Thyroid gland (tissue), 4 donors: ENCODE measurements at regions not wholly inside any gene's neighbourhood (a gene's known extent, or its start where the extent isn't known, plus 50 kb on each side); places are given as distances from the start of the nearest gene placed in this dataset.

Experiments used
- DNase-seq, 2 donors: peaks; one replicate each; pipeline ENCODE4 v3.0.0-alpha.2; 2019
- H3K27ac ChIP-seq, 3 donors: fragments of 200-600 bp; sonication (generic); 1 replicate in 2 of 3; 2 replicates in 1 of 3; pipeline ENCODE4 v1.5.1; 2016 to 2019; ENCODE audit warnings: mild to moderate bottlenecking in 1 of 3, moderate library complexity in 1 of 3
- H3K27me3 ChIP-seq: fragments of 200-600 bp; sonication (generic); one replicate; pipeline ENCODE4 v1.5.1; 2019
- H3K36me3 ChIP-seq, 2 donors: fragments of 200-600 bp; sonication (generic); one replicate each; pipeline ENCODE4 v1.5.1; 2016 to 2019
- H3K4me1 ChIP-seq, 2 donors: fragments of 200-600 bp; sonication (generic); one replicate each; pipeline ENCODE4 v1.5.1; 2017 to 2019
- H3K4me3 ChIP-seq, 3 donors: fragments of 200-600 bp; sonication (generic); replicated peaks in 1 of 3; 1 replicate in 2 of 3; 2 replicates in 1 of 3; pipeline ENCODE4 v1.5.1; 2016; ENCODE audit warnings: mild to moderate bottlenecking in 1 of 3
- H3K9me3 ChIP-seq: fragments of 200-600 bp; sonication (generic); one replicate; pipeline ENCODE4 v1.5.1; 2017
- CTCF ChIP-seq, 6 experiments: fragments of 200-600 bp in 3 of 6; fragments of 450-650 bp in 3 of 6; sonication (generic) in 3 of 6; IDR thresholded peaks; one replicate each; pipeline ENCODE4 v1.5.1; 2016 to 2019; ENCODE audit warnings: antibody characterized with exemption in 6 of 6, mild to moderate bottlenecking in 2 of 6, inconsistent platforms in 1 of 6, moderate library complexity in 1 of 6
- POLR2A ChIP-seq, 2 donors: fragments of 450-650 bp; IDR thresholded peaks; one replicate each; pipeline ENCODE4 v1.6.1; 2017; ENCODE audit warnings: antibody characterized with exemption in 2 of 2, mild to moderate bottlenecking in 2 of 2, moderate library complexity in 1 of 2
- WGBS, 2 donors: methylation state at CpG; one replicate each; pipeline ENCODE4 v1.1.5; 2017; 5-methylcytosine and 5-hydroxymethylcytosine counted together
- intact Hi-C: fragments of 100-400 bp; cut with DNase I; formaldehyde crosslinking; loops from one replicate; pipeline ENCODE4 v1.15.1; 2023

DNA sequence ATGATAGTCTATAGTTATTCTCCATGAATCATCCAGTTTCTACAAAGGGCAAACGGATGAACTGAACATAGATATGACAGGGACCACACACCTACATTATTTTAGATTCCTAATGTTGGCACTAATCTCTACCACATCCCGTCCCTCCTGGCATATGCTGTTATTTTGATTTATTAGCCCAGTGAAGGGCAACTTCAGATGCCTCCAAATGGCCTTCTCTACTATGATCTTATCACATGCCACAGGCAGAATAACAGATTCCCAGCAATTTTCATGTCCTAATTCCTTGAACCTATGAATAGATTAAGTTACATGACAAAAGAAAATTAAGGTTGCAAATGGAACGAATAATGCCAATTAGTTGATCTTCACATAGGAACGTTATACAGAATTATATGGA is 474.7 kb downstream of the ANKRD7 start:
- no peaks in the 10 kb centered on the region for H3K9me3 ChIP-seq
- no peaks in the 10 kb centered on the region for H3K27me3 ChIP-seq
- H3K4me3 ChIP-seq = no peak overlapping the region
- no peak for DNase-seq
- intact Hi-C loops = no loop called here
- no peak overlapping the region for H3K27ac ChIP-seq
- H3K36me3 ChIP-seq = no peaks in the 10 kb centered on the region
- no peaks in the 10 kb centered on the region for H3K4me1 ChIP-seq
- 78 to 81% methylated on average over 4 of the region's 4 CpGs for WGBS, 2 donors
- TF ChIP-seq CTCF (IDR thresholded peaks at IDR 0.05) (no peak), POLR2A (IDR thresholded peaks at IDR 0.05) (no peak)

GRCh38 chr7:118708741-118709140 is 484.2 kb downstream of the ANKRD7 start:
- H3K36me3 ChIP-seq = no peaks in the 10 kb centered on the region
- H3K4me3 ChIP-seq = no peak overlapping the region
- no peaks in the 10 kb centered on the region for H3K9me3 ChIP-seq
- TF ChIP-seq CTCF (IDR thresholded peaks at IDR 0.05) (no peak), POLR2A (IDR thresholded peaks at IDR 0.05) (no peak)
- 36 to 40% methylated on average over 1 of the region's 1 CpG for WGBS, 2 donors
- intact Hi-C loops = no loop called here
- H3K4me1 ChIP-seq = no peaks in the 10 kb centered on the region
- H3K27me3 ChIP-seq = no peaks in the 10 kb centered on the region
- no peak overlapping the region for H3K27ac ChIP-seq
- no peak for DNase-seq

DNA sequence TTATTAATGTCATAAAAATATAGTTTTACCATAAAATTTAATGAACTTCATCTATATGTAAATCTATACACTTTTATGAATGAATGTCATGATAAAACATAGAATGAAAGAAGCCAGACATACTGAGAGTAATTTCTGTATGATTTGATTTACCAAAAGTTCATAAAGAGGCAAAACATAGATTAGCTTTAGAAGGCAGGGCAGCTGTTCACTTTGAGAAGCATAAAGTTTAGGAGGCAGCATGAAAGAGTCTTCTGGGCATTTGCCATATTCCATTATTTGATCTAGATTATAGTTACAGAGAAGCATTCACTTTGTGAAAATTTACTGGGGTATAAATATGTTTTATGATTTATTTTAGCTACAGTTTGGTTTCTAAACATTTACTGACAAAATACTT is 487.2 kb downstream of the ANKRD7 start:
- H3K36me3 ChIP-seq = no peaks in the 10 kb centered on the region
- no peak for DNase-seq
- H3K9me3 ChIP-seq = no peaks in the 10 kb centered on the region
- intact Hi-C loops = no loop called here
- no peak overlapping the region for H3K4me3 ChIP-seq
- H3K27me3 ChIP-seq = no peaks in the 10 kb centered on the region
- H3K4me1 ChIP-seq = no peaks in the 10 kb centered on the region
- TF ChIP-seq CTCF (IDR thresholded peaks at IDR 0.05) (no peak), POLR2A (IDR thresholded peaks at IDR 0.05) (no peak)
- H3K27ac ChIP-seq = no peak overlapping the region

DNA sequence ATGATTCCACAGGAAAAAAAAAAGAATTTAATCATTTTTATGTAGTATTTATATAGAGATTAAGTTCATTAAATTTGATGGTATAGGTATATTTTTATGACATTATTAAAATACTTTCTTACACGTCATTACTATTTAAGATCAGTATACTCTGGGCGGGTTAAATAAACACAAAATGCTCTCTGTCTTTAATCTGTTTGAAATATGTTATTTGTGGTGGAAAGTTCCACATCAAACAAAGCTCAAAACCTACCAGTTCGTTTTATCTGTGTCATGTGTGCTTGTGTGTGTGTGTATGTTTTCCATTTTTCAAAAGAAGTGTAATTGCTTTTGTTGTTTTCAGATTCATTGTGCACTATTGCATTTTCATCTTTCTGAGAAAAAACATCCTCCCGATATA is 488.5 kb downstream of the ANKRD7 start:
- TF ChIP-seq POLR2A (IDR thresholded peaks at IDR 0.05) = no peak
- intact Hi-C loops = no loop called here

GRCh38 chr7:118720632-118721031 is 496.1 kb downstream of the ANKRD7 start:
- Histone ChIP-seq H3K4me1 (no peaks in the 10 kb centered on the region), H3K4me3 (no peak overlapping the region), H3K9me3 (no peaks in the 10 kb centered on the region), H3K36me3 (no peaks in the 10 kb centered on the region), H3K27me3 (no peaks in the 10 kb centered on the region), H3K27ac (no peak overlapping the region)
- DNase-seq = no peak
- intact Hi-C loops = no loop called here
- TF ChIP-seq CTCF (IDR thresholded peaks at IDR 0.05) (no peak), POLR2A (IDR thresholded peaks at IDR 0.05) (no peak)
- WGBS, 2 donors = 59 to 74% methylated on average over 4 of the region's 4 CpGs

More for the DNA sequence above, 488.5 kb downstream of the ANKRD7 start:
- Histone ChIP-seq H3K9me3 (no peaks in the 10 kb centered on the region), H3K36me3 (no peaks in the 10 kb centered on the region), H3K27me3 (no peaks in the 10 kb centered on the region), H3K4me3 (no peak overlapping the region), H3K4me1 (no peaks in the 10 kb centered on the region), H3K27ac (no peak overlapping the region)
- DNase-seq = no peak
- 79 to 81% methylated on average over 4 of the region's 4 CpGs for WGBS, 2 donors

DNA sequence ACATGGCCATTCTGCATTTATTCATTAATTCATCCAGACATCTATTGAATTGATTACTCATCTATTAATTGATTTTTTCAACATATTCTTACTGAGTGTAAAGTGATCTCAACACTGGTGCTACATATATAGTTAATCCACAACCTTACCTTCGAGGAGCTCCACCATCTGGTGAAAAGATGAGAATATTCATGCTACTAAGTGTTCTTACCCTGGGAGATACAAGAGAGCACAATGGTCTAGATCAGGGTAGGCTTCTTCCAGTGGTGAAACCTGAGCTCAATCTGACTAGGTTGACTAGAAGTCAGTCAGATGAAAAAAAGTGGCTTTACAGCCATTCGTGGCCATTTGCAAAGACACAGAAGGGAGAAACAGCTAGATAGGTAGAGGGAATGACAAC is 507.4 kb downstream of the ANKRD7 start:
- Histone ChIP-seq H3K9me3 (no peaks in the 10 kb centered on the region), H3K4me1 (no peaks in the 10 kb centered on the region), H3K27ac (no peak overlapping the region), H3K27me3 (no peaks in the 10 kb centered on the region), H3K4me3 (no peak overlapping the region), H3K36me3 (no peaks in the 10 kb centered on the region)
- intact Hi-C loops = no loop called here
- 35 to 49% methylated on average over 2 of the region's 2 CpGs for WGBS, 2 donors
- TF ChIP-seq POLR2A (IDR thresholded peaks at IDR 0.05) (no peak), CTCF (IDR thresholded peaks at IDR 0.05) (no peak)
- no peak for DNase-seq
